OCI-LY3 (cell line): ENCODE measurements at regions not wholly inside any gene's neighbourhood (a gene's known extent, or its start where the extent isn't known, plus 50 kb on each side); places are given as distances from the start of the nearest gene placed in this dataset.

Experiments used
- CTCF ChIP-seq: fragments of 200-600, 300-600 bp; sonication (generic); IDR thresholded peaks from 2 replicates; pipeline ENCODE4 v1.5.1; 2014; ENCODE audit warnings: antibody characterized with exemption, low read length, low read depth
- EZH2phosphoT487 ChIP-seq: fragments of 200-600 bp; shearing (Covaris generic); IDR thresholded peaks from 2 replicates; pipeline ENCODE4 v1.6.1; 2018; ENCODE audit warnings: antibody characterized with exemption, mixed run types, low read depth

GRCh38 chr1:181204530-181204929, 116.0 kb downstream of the IER5 start:
- TF ChIP-seq CTCF, result no peak
- TF ChIP-seq EZH2phosphoT487, result no peak
